Suprapubic skin (tissue), 4 donors: ENCODE measurements at regions not wholly inside any gene's neighbourhood (a gene's known extent, or its start where the extent isn't known, plus 50 kb on each side); places are given as distances from the start of the nearest gene placed in this dataset.

Experiments used
- DNase-seq, 2 donors: peaks; one replicate each; pipeline ENCODE4 v3.0.0-alpha.2; 2019; ENCODE audit warnings: low spot score in 2 of 2
- H3K27ac ChIP-seq: fragments of 200-600 bp; sonication (generic); one replicate; pipeline ENCODE4 v1.5.1; 2019
- H3K27me3 ChIP-seq: fragments of 200-600 bp; sonication (generic); one replicate; pipeline ENCODE4 v1.5.1; 2019
- H3K36me3 ChIP-seq: fragments of 200-600 bp; sonication (generic); one replicate; pipeline ENCODE4 v1.5.1; 2019
- H3K4me1 ChIP-seq: fragments of 200-600 bp; sonication (generic); one replicate; pipeline ENCODE4 v1.5.1; 2019
- H3K4me3 ChIP-seq: fragments of 200-600 bp; sonication (generic); one replicate; pipeline ENCODE4 v1.5.1; 2019; ENCODE audit warnings: mild to moderate bottlenecking
- H3K9me3 ChIP-seq: fragments of 200-600 bp; sonication (generic); one replicate; pipeline ENCODE4 v1.5.1; 2019
- CTCF ChIP-seq, 2 donors: fragments of 200-600 bp in 1 of 2; fragments of 450-650 bp in 1 of 2; sonication (generic) in 1 of 2; IDR thresholded peaks; one replicate each; pipeline ENCODE4 v1.5.1; 2016 to 2019; ENCODE audit warnings: antibody characterized with exemption in 2 of 2, mild to moderate bottlenecking in 1 of 2, moderate library complexity in 1 of 2
- EP300 ChIP-seq: sonication (generic); formaldehyde crosslinking; IDR thresholded peaks from one replicate; pipeline ENCODE4 v1.6.1; 2017; ENCODE audit warnings: antibody characterized with exemption
- POLR2A ChIP-seq, 2 donors: fragments of 450-650 bp; IDR thresholded peaks; one replicate each; pipeline ENCODE4 v1.6.1; 2017; ENCODE audit warnings: antibody characterized with exemption in 2 of 2, mild to moderate bottlenecking in 2 of 2, moderate library complexity in 2 of 2
- POLR2AphosphoS5 ChIP-seq, 3 donors: sonication (generic); formaldehyde crosslinking; IDR thresholded peaks; one replicate each; pipeline ENCODE4 v1.6.1; 2017; ENCODE audit warnings: antibody characterized with exemption in 3 of 3
- WGBS: methylation state at CpG from one replicate; pipeline ENCODE4 v1.1.5; 2018; 5-methylcytosine and 5-hydroxymethylcytosine counted together

- Histone ChIP-seq H3K27ac (no peak overlapping the region), H3K9me3 (no peaks in the 10 kb centered on the region), H3K4me1 (no peaks in the 10 kb centered on the region), H3K36me3 (no peaks in the 10 kb centered on the region), H3K4me3 (no peak overlapping the region), H3K27me3 (no peaks in the 10 kb centered on the region)
- TF ChIP-seq EP300 (no peak), POLR2A (IDR thresholded peaks at IDR 0.05) (no peak), POLR2AphosphoS5 (IDR thresholded peaks at IDR 0.05) (no peak), CTCF (IDR thresholded peaks at IDR 0.05) (no peak)
- DNase-seq: no peak
- 27% methylated on average over 1 of the region's 1 CpG for WGBS
These were observed 510.7 kb downstream of the C12orf50 start for GRCh38 chr12:87518481-87518880.

DNA sequence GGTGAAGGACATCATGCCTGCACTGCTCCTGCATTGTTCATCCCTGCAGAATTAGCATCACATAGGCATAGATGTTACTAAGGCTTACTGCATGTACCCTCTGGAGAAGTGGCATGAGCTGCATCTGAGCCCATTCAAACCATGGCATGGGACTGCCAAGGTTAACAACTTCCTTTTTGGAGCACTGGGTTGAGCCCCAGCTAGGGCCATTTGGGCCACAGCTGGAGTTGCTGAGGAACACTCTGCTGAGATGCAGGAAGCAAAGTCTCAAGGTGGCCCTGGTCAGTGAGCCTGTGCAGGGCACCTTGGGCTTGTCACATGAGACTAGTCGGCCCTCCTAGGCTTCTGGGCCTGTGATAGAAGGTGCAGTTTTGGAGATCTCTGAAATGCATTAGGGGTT, 511.2 kb downstream of the C12orf50 start:
- no peak for DNase-seq
- WGBS: no CpG with 5 or more reads among the region's 1 CpG
- no peak overlapping the region for H3K27ac ChIP-seq
- H3K36me3 ChIP-seq: no peaks in the 10 kb centered on the region
- H3K4me1 ChIP-seq: no peaks in the 10 kb centered on the region
- TF ChIP-seq POLR2AphosphoS5 (IDR thresholded peaks at IDR 0.05) (no peak), CTCF (IDR thresholded peaks at IDR 0.05) (no peak), POLR2A (IDR thresholded peaks at IDR 0.05) (no peak), EP300 (no peak)
- no peaks in the 10 kb centered on the region for H3K27me3 ChIP-seq
- no peak overlapping the region for H3K4me3 ChIP-seq
- no peaks in the 10 kb centered on the region for H3K9me3 ChIP-seq

DNA sequence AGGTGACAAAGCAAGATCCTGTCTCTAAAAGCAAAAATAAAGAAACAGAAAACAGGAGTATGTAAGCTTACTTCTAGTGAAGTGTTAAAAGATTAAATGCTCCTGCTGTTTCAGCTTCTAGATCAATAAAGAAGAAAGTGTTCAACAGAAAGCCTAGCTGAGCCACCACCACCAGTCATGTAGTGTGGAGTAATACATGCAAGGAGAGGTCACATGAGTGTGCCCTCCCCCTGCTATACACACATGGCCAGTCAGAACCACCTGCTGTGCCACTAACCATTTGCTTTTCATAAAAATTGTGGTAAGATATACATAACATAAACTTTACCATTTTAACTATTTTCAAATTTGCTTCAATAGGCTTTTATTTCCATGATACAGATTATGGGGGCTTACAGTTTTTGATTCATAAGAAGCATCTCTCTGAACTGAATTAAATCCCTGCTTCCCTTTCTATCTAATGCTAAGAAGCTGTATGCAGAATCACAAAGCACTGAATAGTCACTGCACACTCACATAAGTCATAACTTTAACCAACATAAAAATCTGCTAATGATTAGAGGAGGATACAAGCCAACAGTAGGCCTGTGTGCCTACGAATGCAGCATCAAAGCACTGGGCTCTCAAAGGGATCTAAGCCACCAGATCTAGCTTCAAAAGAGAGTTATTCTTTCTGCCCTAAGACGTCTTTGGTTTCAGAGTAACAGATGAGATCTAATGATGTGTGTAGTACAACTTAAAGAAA, 515.5 kb downstream of the C12orf50 start:
- TF ChIP-seq POLR2AphosphoS5 (IDR thresholded peaks at IDR 0.05) (no peak), EP300 (no peak), CTCF (IDR thresholded peaks at IDR 0.05) (no peak)
- no peaks in the 10 kb centered on the region for H3K4me1 ChIP-seq
- H3K4me3 ChIP-seq: no peak overlapping the region
- no peaks in the 10 kb centered on the region for H3K27me3 ChIP-seq
- no peak overlapping the region for H3K27ac ChIP-seq
- no peak for DNase-seq
- 45% methylated on average over 2 of the region's 2 CpGs for WGBS
- H3K36me3 ChIP-seq: no peaks in the 10 kb centered on the region
- no peaks in the 10 kb centered on the region for H3K9me3 ChIP-seq

DNA sequence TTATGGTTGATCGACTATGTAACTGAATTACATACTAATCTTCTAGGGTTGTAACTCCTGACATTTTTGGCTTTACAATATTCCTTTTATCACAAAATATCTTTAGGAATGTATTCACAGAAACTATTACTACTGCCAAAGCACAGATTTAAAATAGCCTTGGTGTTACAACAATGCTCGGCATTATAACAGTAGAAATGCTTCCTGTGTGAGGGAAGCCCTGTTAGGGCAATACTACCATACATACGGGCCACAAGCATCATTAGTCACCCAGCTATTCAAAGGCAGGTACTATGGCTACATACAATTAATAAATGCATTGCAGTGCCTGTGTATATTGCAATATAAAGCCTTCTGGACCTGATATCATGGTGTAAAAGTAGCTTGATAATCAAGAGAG, 517.8 kb downstream of the C12orf50 start:
- Histone ChIP-seq H3K4me1 (no peaks in the 10 kb centered on the region), H3K27ac (no peak overlapping the region), H3K36me3 (no peaks in the 10 kb centered on the region), H3K9me3 (no peaks in the 10 kb centered on the region), H3K27me3 (no peaks in the 10 kb centered on the region), H3K4me3 (no peak overlapping the region)
- DNase-seq: no peak
- no peak for TF ChIP-seq POLR2A (IDR thresholded peaks at IDR 0.05)
- no peak for TF ChIP-seq CTCF (IDR thresholded peaks at IDR 0.05)
- TF ChIP-seq POLR2AphosphoS5 (IDR thresholded peaks at IDR 0.05): no peak
- no peak for TF ChIP-seq EP300
- 51% methylated on average over 3 of the region's 3 CpGs for WGBS

GRCh38 chr12:87509237-87509820, 519.9 kb downstream of the C12orf50 start:
- H3K36me3 ChIP-seq: no peaks in the 10 kb centered on the region
- no peaks in the 10 kb centered on the region for H3K27me3 ChIP-seq
- H3K4me1 ChIP-seq: no peaks in the 10 kb centered on the region
- no peak for DNase-seq
- no peak for TF ChIP-seq POLR2A (IDR thresholded peaks at IDR 0.05)
- TF ChIP-seq CTCF (IDR thresholded peaks at IDR 0.05): no peak
- TF ChIP-seq EP300: no peak
- no peak for TF ChIP-seq POLR2AphosphoS5 (IDR thresholded peaks at IDR 0.05)
- no peaks in the 10 kb centered on the region for H3K9me3 ChIP-seq
- H3K27ac ChIP-seq: no peak overlapping the region
- no peak overlapping the region for H3K4me3 ChIP-seq
